GM23338 (cell line): ENCODE measurements at regions not wholly inside any gene's neighbourhood (a gene's known extent, or its start where the extent isn't known, plus 50 kb on each side); places are given as distances from the start of the nearest gene placed in this dataset.

Experiments
- ATAC-seq: fragments of 200-7000 bp; cut with Tn5 transposase; 3 replicates; pipeline ENCODE4 v1.9.1; 2020
- DNase-seq: peaks from one replicate; pipeline ENCODE4 v3.0.0-alpha.2; 2015; ENCODE audit warnings: low spot score
- H2AFZ ChIP-seq: fragments of 200-600 bp; sonication (generic); 2 replicates; pipeline ENCODE4 v1.8.0; 2016; ENCODE audit warnings: antibody characterized with exemption, mild to moderate bottlenecking, moderate library complexity
- H3F3A ChIP-seq: fragments of 200-600 bp; sonication (generic); replicated peaks from 2 replicates; pipeline ENCODE4 v1.8.0; 2017; ENCODE audit warnings: antibody characterized with exemption, mixed run types, low read depth
- H3K27ac ChIP-seq: fragments of 200-600 bp; sonication (generic); 2 replicates; pipeline ENCODE4 v1.6.1; 2016; ENCODE audit warnings: low read depth
- H3K27me3 ChIP-seq: fragments of 200-600 bp; sonication (generic); 2 replicates; pipeline ENCODE4 v1.8.0; 2016; ENCODE audit warnings: mild to moderate bottlenecking, mixed run types, moderate library complexity; ENCODE audit not compliant: insufficient read depth
- H3K36me3 ChIP-seq: fragments of 200-600 bp; sonication (generic); 2 replicates; pipeline ENCODE4 v1.8.0; 2016; ENCODE audit warnings: mild to moderate bottlenecking; ENCODE audit not compliant: insufficient read depth
- H3K4me1 ChIP-seq: fragments of 200-600 bp; sonication (generic); 2 replicates; pipeline ENCODE4 v1.8.0; 2016; ENCODE audit warnings: mild to moderate bottlenecking, moderate library complexity; ENCODE audit not compliant: insufficient read depth
- H3K4me2 ChIP-seq: fragments of 200-600 bp; sonication (generic); 2 replicates; pipeline ENCODE4 v1.7.1; 2017; ENCODE audit warnings: mixed run types
- H3K4me3 ChIP-seq: fragments of 200-600 bp; sonication (generic); 2 replicates; pipeline ENCODE4 v1.6.1; 2016; ENCODE audit warnings: mixed run types
- H3K79me2 ChIP-seq: fragments of 200-600 bp; sonication (generic); replicated peaks from 2 replicates; pipeline ENCODE4 v1.8.0; 2017; ENCODE audit warnings: mild to moderate bottlenecking; ENCODE audit not compliant: insufficient read depth
- H3K9me2 ChIP-seq: fragments of 200-600 bp; sonication (generic); 2 replicates; pipeline ENCODE4 v1.8.0; 2017; ENCODE audit not compliant: insufficient read depth
- H4K20me1 ChIP-seq: fragments of 200-600 bp; sonication (generic); replicated peaks from 2 replicates; pipeline ENCODE4 v1.8.0; 2017; ENCODE audit warnings: mild to moderate bottlenecking; ENCODE audit not compliant: insufficient read depth
- H3K27ac Mint-ChIP-seq: 2 replicates; pipeline ENCODE4 v1.8.0; 2020; ENCODE audit warnings: inconsistent platforms, mild to moderate bottlenecking, moderate library complexity, mixed read lengths
- H3K27me3 Mint-ChIP-seq: 3 replicates; pipeline ENCODE4 v1.8.0; 2022; ENCODE audit warnings: low read depth, mild to moderate bottlenecking, moderate library complexity, mixed read lengths, inconsistent platforms; ENCODE audit not compliant: insufficient read depth, poor library complexity
- H3K36me3 Mint-ChIP-seq: 3 replicates; pipeline ENCODE4 v1.8.0; 2021; ENCODE audit warnings: low read depth, mild to moderate bottlenecking, inconsistent platforms, moderate library complexity, mixed read lengths
- H3K4me1 Mint-ChIP-seq: 3 replicates; pipeline ENCODE4 v1.8.0; 2020; ENCODE audit warnings: mild to moderate bottlenecking, inconsistent platforms, mixed read lengths
- H3K4me3 Mint-ChIP-seq: 3 replicates; pipeline ENCODE4 v1.8.0; 2021; ENCODE audit warnings: moderate library complexity, mild to moderate bottlenecking, inconsistent platforms, mixed read lengths
- H3K9me3 Mint-ChIP-seq: 3 replicates; pipeline ENCODE4 v1.8.0; 2020; ENCODE audit warnings: moderate library complexity, mild to moderate bottlenecking, inconsistent platforms, mixed read lengths
- CREB1 ChIP-seq: fragments of 250-450 bp; sonication (Bioruptor Pico); IDR thresholded peaks from 2 replicates; pipeline ENCODE4 v1.5.0; 2020; ENCODE audit warnings: low read depth, mild to moderate bottlenecking, moderate library complexity
- CTCF ChIP-seq, 2 experiments: fragments of 200-600 bp in 1 of 2; sonication (generic) in 1 of 2; conservative IDR thresholded peaks; 2 replicates each; pipeline versions ENCODE4 v1.5.1 to v1.6.1; 2016 to 2017; ENCODE audit warnings: antibody characterized with exemption in 2 of 2, low read depth in 2 of 2, mild to moderate bottlenecking in 2 of 2, moderate library complexity in 1 of 2
- ETS1 ChIP-seq: IDR thresholded peaks from 2 replicates; pipeline ENCODE4 v1.6.1; 2016; ENCODE audit warnings: antibody characterized with exemption
- EZH2 ChIP-seq: fragments of 200-600 bp; sonication (generic); IDR thresholded peaks from one replicate; pipeline ENCODE4 v1.8.0; 2017; ENCODE audit warnings: antibody characterized with exemption, mild to moderate bottlenecking, low read depth; ENCODE audit not compliant: unreplicated experiment
- EZH2phosphoT487 ChIP-seq: fragments of 200-600 bp; sonication (generic); IDR thresholded peaks from one replicate; pipeline ENCODE4 v1.8.1; 2018; ENCODE audit warnings: antibody characterized with exemption; ENCODE audit not compliant: unreplicated experiment
- JUNB ChIP-seq: IDR thresholded peaks from one replicate; pipeline ENCODE4 v1.6.1; 2016; ENCODE audit warnings: antibody characterized with exemption; ENCODE audit not compliant: unreplicated experiment
- NANOG ChIP-seq: IDR thresholded peaks from 2 replicates; pipeline ENCODE4 v1.6.1; 2016; ENCODE audit warnings: antibody characterized with exemption, borderline replicate concordance
- POLR2AphosphoS5 ChIP-seq: IDR thresholded peaks from 2 replicates; pipeline ENCODE4 v1.6.1; 2016; ENCODE audit warnings: antibody characterized with exemption, low read depth
- REST ChIP-seq: IDR thresholded peaks from one replicate; pipeline ENCODE4 v1.6.1; 2018; ENCODE audit warnings: antibody characterized with exemption; ENCODE audit not compliant: unreplicated experiment
- STAT1 ChIP-seq: IDR thresholded peaks from one replicate; pipeline ENCODE4 v1.6.1; 2016; ENCODE audit warnings: antibody characterized with exemption; ENCODE audit not compliant: unreplicated experiment
- ZNF114 ChIP-seq: fragments of 250-450 bp; sonication (Bioruptor Pico); IDR thresholded peaks from 2 replicates; pipeline ENCODE4 v1.5.0; 2020; ENCODE audit warnings: mild to moderate bottlenecking, moderate library complexity
- ZNF331 ChIP-seq: fragments of 250-450 bp; sonication (Bioruptor Pico); IDR thresholded peaks from 2 replicates; pipeline ENCODE4 v1.5.0; 2020; ENCODE audit warnings: low read depth, mild to moderate bottlenecking, moderate library complexity
- ZNF462 ChIP-seq: fragments of 250-450 bp; sonication (Bioruptor Pico); IDR thresholded peaks from 2 replicates; pipeline ENCODE4 v1.5.0; 2020; ENCODE audit warnings: mild to moderate bottlenecking, moderate library complexity

GRCh38 chr1:96465441-96465840 lies 256.1 kb upstream of the PTBP2 start (continued):
- TF ChIP-seq ZNF462 (CRISPR knock-in tag) = no peak
- no peak for TF ChIP-seq CREB1 (CRISPR knock-in tag)
- TF ChIP-seq POLR2AphosphoS5 = no peak

GRCh38 chr1:96466842-96467241 lies 254.7 kb upstream of the PTBP2 start:
- Histone ChIP-seq H3K27me3 (peaks cover 13% of the 10 kb centered on the region), H3K4me1 (peaks cover 49% of the 10 kb centered on the region), H3K4me2 (no peak overlapping the region), H2AFZ (no peak overlapping the region), H3K9me2 (no peaks in the 10 kb centered on the region; the same call in 1 of the 2 replicates), H3F3A (no peaks in the 10 kb centered on the region), H3K27ac (no peak overlapping the region), H3K79me2 (no peaks in the 10 kb centered on the region), H4K20me1 (no peaks in the 10 kb centered on the region), H3K36me3 (no peaks in the 10 kb centered on the region), H3K4me3 (no peak overlapping the region)
- Mint-ChIP-seq H3K36me3 (peaks cover 22% of the 10 kb centered on the region), H3K27ac (no peak overlapping the region), H3K4me3 (no peak overlapping the region), H3K27me3 (peaks cover 9% of the 10 kb centered on the region), H3K9me3 (peaks cover 21% of the 10 kb centered on the region), H3K4me1 (peaks cover 44% of the 10 kb centered on the region)
- ATAC-seq = no peak
- DNase-seq = no peak
- TF ChIP-seq ZNF331 = no peak
- TF ChIP-seq EZH2 = no peak
- TF ChIP-seq JUNB = no peak
- TF ChIP-seq CREB1 (CRISPR knock-in tag) = no peak
- TF ChIP-seq REST = no peak
- no peak for TF ChIP-seq EZH2phosphoT487
- TF ChIP-seq ETS1 = no peak
- no peak for TF ChIP-seq CTCF (conservative IDR thresholded peaks at IDR 0.05; ENCODE audit: low read depth in 2 of 2)
- no peak for TF ChIP-seq ZNF114 (CRISPR knock-in tag)
- no peak for TF ChIP-seq NANOG
- TF ChIP-seq STAT1 = no peak
